GM19239 (cell line): ENCODE measurements at regions not wholly inside any gene's neighbourhood (a gene's known extent, or its start where the extent isn't known, plus 50 kb on each side); places are given as distances from the start of the nearest gene placed in this dataset.

Source experiments
- DNase-seq: peaks from one replicate; pipeline ENCODE4 v3.0.0; 2011; ENCODE audit warnings: low spot score; ENCODE audit not compliant: insufficient read length
- FAIRE-seq: peaks from 2 replicates; lab custom pipeline; 2011; peaks lifted over from hg19 to GRCh38; lab: Jason Lieb, UNC

DNA sequence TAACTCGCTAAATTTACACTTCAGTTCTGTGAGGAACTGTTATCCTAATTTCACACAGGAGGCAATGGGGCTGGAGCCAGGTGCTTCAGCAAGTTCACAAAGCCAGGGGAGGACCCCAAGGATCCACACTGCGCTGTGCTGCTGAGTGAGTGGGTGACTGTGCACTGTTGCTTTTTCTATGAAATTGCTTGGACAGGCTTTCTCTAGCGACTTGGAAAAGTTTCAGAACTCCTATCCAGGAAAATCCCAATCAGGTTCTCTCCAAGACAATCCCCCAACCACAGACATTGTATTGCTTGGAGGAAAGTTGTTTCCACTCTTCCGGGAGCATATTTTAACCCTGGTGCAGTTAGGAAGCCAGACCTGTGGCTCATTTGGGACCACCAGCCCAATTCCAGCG is 175.9 kb upstream of the CST7 start:
- DNase-seq (no peak), FAIRE-seq (no peak)

DNA sequence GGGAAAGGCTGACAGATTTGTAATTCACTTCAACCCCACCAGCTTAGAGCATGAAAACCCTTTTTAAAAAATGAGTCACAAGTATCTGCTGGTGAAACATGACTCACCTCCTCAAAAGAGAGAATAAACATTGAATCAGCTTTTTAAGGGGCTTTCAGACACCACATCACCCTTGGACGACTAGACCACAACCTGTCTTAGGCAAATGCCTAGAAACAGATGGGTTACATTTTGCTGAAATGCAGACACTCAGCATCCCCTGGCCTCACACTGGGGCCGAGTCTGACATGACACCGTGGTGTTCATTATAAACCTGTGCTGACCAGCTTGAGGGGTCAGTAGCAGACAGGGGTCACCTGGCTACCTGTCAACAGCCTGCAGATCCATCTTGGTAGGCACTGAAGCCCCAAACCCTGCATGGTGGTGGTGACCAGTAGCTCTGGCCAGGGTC is 175.3 kb upstream of the CST7 start:
- no peak for DNase-seq
- FAIRE-seq, result no peak

DNA sequence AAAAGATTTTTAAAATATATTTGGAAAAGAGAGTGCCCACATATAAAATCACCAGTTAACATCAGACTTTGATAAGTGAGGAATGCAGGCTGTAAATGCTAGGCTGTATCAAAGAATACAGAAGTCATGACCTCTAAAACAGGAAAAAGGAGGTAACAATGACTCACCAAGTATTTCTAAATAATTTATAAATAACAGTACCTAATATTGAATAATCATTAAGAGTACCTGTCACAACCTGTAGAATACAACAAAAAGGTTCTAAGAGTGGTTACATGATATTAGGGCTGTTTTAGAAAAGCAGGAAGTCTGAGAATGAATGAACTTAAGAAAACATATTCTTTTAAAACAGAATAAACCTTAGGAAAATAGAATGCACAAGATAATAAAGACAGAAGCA is 173.1 kb upstream of the CST7 start:
- FAIRE-seq (no peak), DNase-seq (no peak)

DNA sequence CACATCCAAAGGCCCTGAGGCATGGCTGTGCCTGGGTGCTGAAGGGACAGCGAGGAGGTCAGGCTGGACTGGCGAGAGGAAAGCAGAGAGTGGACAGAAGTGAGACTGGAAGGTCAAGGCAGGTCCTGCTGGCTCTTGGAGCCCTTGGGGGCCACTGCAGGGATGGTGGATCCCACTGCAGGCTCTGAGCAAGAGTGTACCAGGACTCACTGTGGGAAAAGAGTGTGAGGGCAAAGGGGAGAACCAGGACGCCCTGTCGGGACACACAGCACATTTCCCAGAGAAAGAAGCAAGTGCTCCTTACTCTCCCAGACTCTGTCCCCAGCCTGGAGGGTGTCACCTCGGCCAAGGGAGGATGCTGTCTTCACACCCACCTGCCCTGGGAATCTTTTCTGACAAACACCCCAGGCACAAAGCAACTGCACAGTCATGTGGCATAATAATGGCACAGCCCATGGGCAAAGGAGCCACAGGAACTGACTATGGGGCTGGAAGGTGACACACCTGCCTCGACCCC is 172.3 kb upstream of the CST7 start:
- no peak for DNase-seq

DNA sequence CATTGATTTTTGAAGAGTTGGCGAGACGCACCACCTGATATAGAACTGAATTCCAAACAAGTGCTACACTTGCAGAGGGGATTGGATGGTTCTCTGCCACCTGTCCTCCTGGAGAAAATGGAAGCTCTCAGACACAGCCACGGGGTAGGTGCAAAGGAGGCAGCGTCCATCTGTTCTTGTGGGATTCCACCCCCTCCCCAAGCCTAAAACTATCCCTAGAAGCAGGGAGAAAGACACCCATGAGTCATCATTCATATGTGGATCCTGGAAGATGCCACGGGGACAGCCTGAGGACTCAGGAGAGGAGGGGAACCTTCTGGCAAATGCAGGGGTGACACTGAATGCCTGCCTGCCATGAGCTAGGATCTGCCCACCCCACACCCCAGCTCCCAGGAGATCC is 171.3 kb upstream of the CST7 start:
- no peak for DNase-seq
- no peak for FAIRE-seq

More for the DNA sequence above, 172.3 kb upstream of the CST7 start:
- no peak for FAIRE-seq

DNA sequence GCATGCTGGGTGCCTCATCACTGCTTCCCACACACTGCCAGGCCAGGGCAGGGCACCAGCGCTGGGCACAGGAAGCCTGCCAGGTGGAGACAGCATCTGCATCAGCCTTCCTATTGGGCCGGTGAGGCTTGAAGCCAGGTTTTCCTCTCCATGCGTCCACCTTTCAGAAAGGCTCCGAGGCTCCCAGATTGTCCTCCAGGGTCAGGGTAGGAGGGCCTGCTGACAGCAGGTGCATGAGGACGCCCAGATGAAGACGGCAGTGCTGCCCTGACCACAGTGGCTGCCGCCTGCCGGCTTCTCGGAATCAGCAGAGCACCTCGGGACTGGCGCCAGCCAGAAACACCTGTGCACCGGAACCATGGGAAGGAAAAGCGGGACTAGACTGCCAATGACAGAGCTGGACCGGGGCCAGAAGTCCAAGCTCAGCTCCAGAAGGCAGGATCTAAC is 170.5 kb upstream of the CST7 start:
- DNase-seq (no peak), FAIRE-seq (no peak)

DNA sequence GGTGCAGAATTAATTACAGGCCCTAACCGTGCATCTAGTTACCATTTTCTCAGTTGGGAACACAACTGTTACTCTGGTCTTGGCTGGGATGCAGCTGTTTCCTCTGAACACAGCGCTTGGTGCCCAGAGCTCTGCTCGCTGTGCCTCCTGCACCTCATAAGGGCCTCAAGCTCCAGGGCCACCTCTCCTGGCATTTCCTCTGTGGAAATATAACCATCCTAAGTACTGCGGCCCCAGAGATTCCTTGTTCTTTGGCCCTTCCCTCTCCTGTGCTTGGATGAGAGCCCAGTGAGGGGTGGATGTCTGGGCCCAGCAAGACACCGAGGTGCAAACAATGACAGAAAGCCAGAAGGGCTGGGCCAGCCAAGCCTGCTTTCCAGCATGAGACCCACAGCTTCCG is 169.9 kb upstream of the CST7 start:
- DNase-seq (no peak), FAIRE-seq (no peak)

DNA sequence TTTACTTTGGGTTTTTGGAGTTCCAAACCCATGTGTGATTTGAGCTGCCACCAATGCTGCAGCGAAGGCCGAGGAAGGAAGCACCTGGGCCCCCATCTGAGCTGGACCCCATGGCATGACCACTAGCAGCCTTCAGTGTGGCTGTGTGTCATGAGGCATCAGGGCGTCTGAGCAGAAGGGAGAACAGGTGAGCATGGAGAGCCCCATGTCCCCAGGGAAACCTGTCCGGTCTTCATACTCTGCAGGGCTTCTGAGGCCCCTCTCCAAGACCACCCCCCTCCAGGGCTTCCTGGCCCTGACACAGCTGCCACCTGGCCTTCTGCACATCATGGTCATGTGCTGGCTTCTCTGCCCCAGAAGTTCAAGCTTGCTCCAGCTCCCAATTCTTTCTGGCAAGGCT is 169.1 kb upstream of the CST7 start:
- DNase-seq, result no peak
- no peak for FAIRE-seq

DNA sequence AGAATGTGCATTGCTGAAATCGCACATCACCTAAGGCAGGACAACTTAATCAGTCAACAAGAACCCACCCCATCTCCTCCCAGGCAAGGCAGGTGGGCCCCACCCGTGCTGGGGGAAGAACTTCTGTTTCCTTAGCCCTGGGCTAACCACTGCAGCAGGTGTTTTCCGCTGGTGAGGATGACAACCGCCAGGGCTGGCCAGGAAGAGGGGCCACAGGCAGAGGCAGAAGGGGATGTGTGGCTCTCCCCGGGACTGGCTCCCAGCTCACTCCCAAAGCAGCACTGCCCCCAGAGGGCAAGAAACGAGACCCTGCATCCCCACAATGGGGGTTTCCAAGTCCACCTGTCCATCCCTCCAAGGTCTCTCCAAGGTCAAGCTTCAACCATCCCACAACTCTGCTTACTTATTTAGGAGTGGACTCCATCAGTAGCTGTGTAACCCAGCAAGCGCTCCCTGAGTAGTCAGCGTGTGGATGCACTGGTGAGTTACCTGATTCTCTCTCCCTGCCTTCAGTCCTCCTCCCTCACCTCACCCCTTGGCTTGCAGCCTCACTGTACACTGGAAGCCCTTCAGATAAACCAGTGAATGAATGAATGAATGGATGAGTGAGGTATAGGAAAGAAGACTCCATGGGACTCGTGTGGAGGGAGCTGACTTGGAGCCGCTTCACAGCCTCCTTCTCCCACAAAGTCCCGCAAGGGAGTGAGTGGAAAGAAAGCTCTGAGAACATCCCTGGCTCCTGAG is 168.2 kb upstream of the CST7 start:
- FAIRE-seq (no peak), DNase-seq (no peak)

DNA sequence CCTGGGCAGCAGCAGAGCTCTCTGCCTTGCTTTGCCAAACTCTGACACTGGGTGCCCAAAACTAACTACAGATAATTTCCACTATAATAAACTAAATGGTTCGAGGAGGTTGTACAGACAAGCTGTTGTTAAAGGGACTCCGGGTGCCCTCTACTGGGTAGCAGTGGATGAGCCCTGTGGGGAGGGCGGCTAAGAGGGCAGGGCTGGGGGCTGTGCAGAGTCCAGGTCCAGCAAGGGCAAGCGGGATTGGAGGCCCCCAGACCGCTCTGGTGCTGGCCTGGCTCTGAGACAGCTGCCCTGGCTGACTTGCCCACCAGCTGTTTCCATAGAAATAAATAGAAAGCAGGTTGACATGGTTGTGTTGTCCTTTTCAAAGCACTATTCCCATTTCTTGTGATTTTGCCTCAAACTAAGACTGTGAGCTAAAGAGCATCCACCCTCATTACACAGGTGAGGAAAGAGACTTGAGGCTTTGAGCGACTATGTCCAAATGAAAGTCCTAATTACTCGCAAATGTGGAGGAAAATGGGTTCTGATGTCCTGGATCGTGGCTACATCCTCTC is 167.6 kb upstream of the CST7 start:
- FAIRE-seq (no peak), DNase-seq (no peak)

DNA sequence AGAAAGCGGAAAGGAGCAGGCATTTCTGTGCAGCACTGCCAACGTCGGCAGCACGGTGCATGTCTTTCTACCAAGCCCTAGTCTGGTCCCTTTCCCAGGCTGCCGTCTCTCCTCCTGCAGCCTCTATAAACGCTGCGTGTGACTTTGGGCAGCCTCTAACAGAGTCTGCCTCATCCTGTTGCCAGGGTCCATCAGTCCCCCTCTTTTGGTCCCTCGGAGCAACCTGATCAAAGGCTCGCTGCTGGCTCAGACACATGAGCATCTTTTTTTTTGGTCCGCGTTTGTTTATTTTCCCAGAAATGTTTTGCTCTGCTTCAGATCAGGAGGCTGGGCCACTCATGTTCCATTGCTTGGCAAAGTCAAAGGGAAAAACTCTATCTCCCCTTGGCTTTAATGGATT is 166.8 kb upstream of the CST7 start:
- no peak for DNase-seq
- no peak for FAIRE-seq

DNA sequence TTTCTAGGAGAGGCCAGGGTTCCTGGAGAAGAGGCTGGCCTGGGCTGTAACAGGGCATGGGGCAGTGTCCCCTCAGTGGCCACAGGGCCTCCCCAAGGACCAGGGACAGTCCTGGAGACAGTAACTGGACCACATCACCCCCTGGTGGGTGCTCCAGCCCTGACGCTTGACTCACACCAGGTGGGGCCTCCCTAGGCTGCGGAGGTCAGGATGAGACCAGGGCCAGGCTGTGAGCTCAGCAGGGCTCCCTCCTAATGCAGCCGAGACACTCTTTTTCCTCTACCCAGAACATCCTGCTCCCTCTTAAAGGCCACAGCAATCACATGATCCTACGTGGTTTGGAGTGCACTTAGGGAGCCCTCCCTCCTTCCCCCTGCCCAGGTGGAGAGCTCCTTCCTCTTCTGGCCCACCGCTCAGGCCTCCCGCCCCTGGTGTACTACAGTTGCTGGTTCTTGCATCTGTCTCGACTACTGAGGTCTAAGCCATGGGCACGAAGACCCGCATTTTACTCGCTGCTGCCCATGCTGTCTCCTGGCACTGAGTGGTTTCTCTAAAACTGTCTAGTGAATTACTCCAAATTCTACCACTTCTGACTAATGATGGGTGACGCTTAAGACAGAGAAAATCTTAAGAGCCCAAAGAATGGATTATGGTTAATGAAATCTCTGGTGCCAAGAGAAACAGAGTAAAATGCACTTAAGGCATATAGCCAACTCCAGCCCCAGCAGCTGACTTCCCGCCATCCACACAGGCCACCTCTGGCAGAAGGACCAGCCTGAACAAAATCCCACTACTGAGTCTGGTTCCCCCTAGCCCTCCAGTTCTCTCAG is 166.1 kb upstream of the CST7 start:
- FAIRE-seq, result no peak
- no peak for DNase-seq

DNA sequence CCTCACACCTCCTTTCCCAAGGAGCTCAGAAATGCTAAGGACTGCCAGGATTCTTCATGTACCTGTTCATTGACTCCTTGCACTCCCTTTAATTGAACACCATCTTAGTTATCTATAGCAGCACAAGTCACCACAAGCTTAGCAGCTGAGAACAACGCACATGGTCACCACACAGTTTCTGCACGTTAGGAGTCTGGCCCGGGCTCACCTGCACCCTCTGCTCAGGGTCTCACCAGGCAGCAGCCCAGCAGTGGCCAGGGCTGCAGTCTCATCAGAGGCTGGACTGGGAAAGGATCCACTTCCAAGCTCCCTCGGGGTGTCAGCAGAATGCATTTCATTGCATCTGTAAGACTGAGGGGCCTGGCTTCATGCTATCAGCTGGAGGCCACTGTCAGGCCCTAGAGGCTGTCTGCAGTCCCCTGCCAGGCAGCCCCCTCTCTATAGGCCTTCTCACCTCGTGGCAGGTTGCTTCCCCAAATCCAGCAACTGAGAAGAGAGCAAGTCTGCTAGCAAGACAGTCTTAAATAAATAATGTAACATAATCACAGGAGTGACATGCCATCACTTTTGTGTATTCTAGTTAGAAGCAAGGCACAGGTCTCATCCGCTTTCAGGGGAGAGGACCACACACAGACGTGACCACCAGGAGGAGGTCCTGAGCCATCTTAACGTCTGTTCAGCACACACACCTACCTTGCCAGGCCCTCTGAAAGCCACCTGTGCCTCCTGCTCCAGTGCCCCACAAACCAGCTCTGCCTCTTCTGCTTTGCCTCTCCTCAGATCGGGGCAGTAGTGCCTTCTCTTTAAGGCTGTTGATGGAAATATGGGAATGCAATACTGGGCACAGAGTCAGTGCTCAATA is 165.2 kb upstream of the CST7 start:
- no peak for FAIRE-seq
- DNase-seq, result peak; percentile 53

DNA sequence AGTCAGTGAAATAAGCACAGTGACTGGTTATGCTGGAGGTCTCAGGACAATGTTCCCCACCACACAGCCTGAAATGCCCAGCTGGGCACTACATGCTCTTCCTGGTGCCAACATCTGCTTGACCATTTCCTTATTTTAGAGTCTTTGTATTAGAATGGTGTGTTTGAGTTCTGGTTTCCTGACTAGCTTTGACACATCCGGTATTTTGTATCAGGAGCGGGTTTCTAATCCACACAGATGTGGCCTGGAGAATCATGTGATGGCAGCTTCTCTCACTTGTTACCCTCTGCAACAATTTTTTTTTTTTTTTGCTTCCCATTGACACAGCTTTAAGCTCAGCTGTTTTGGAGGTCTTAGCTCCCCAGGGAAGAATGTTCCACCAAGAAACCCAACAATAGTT is 164.5 kb upstream of the CST7 start:
- DNase-seq (no peak), FAIRE-seq (no peak)

DNA sequence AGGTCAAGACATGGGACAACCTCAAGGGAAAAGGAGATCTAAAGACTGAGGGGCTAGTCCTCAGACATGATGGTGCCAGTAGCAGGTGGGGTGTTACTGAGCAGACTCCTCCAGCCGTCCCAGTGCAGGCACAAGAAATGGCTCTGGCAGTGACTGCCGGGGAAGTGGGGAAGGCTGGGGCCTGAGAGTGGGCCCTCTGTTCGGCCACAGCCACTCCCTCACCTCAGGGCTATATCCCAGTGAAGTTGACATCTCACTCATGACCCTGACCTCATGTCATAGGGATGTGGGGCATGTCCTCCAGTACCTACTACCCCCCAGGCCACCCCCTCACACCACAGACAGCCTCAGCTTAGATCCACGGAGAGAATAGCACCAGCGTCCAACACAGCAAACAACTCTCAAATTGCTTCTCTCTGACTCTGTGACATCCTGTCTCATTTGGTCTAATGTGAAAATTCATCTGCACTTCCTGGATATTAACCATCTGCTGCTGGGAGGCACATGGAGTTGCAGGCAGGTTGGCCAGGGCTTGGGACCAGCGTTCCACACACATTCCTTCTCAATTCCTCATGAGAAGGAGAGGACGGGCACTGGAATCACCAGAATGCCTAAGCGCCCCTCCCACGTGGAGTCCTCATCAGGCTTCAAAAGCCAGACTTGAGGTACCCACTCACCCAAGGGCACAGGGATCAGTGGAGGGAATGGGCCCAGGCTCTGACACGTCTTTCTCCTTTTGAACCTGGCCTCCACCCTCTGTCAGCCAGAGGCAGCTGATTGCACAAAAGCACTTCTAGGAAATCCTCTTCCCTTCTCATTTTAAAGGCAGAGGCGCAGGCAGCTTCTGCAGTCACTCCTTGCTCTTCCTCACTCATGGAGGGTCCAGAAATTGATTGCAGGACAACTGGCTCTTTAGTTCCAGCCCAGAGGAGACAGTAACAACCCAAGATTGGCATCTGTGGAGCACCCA is 163.6 kb upstream of the CST7 start:
- DNase-seq, result no peak
- no peak for FAIRE-seq

DNA sequence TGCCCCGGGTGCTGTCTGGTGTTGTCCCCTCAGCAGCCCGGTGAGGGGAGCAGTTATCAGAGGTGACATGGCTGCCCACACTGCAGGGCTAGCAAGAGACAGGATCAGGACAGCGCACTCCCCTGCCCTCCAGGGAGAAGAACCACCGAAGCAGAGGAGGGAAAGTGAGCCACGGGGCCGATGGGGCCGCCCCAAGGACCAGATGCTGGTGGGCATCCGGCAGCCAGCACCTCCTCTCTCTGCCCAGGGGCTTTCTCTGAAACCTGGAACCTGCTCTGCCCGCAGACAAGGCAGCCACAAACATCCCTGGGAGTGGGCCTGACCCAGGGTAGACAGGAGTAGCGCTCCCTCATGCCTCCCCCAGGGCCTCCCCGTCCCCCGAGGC is 163.0 kb upstream of the CST7 start:
- FAIRE-seq, result no peak
- DNase-seq, result no peak

DNA sequence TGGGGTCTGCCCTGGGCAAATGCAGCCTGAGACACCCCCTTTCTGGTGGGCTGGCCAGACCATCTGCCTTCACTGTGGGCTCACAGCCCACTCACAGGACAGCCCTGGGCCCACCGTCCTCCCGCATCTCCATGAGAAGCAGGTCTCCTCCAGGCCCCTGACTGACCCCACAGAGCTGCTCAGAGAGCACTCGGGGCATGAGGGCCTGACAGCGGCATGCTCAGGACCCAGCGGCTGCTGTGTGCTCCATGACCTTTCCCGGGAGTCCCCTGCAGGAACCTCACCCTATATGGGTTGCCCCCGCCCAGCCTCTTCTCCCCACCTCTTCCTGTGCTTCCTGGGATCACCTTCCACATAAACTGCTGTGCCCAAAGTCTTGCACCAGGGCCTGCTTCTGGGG is 162.4 kb upstream of the CST7 start:
- DNase-seq, result no peak
- FAIRE-seq, result no peak

DNA sequence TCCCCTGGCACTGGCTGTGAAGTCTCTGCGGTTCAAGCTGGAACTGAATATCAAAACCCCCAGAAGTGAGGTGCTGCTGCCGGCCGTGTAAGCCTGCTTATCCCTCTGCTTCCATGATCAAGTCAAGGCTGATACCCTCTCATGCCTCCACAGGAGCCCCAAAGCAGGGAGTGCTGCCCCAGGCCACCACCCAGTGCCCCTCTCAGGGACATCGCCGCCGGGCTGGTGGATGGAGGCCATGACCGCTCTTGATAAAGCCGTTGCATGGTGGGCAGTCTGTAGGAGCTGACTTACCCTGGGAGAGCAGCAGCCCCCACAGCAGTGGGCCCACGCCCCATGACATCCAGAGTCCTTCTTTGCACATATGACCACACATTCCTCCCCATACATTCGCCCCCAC is 162.0 kb upstream of the CST7 start:
- DNase-seq, result no peak
- FAIRE-seq, result no peak

DNA sequence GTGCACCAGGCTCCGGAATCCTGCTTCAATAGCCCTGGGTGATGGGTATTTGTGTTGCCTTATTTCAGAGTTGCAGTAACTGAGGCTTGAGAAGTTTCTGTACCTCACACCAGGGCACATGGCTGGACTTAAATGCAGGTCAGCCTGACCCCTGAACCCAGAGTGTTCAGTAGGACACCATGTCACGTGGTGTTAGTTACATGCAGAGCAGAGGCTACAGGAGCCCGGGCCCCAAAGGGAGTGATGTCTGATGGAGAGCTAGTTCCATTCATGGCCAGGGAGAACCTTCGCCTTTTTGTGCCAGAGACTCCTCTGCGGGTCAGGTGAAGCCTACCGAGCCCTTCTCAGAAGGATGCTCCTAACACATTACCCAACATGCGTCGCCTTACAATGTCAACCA is 161.4 kb upstream of the CST7 start:
- FAIRE-seq (no peak), DNase-seq (no peak)
